Testis (tissue), 2 donors: ENCODE measurements at regions not wholly inside any gene's neighbourhood (a gene's known extent, or its start where the extent isn't known, plus 50 kb on each side); places are given as distances from the start of the nearest gene placed in this dataset.

Source experiments
- DNase-seq: peaks from one replicate; pipeline ENCODE4 v3.0.0-alpha.2; 2019
- H3K27ac ChIP-seq, 2 donors: fragments of 200-600 bp; sonication (generic); one replicate each; pipeline ENCODE4 v1.5.1; 2019
- H3K27me3 ChIP-seq: fragments of 200-600 bp; sonication (generic); one replicate; pipeline ENCODE4 v1.5.1; 2019
- H3K36me3 ChIP-seq: fragments of 200-600 bp; sonication (generic); one replicate; pipeline ENCODE4 v1.5.1; 2017; ENCODE audit warnings: low read depth; ENCODE audit errors: missing control alignments
- H3K4me1 ChIP-seq: fragments of 200-600 bp; sonication (generic); one replicate; pipeline ENCODE4 v1.5.1; 2019
- H3K4me3 ChIP-seq, 2 donors: fragments of 200-600 bp; sonication (generic); one replicate each; pipeline ENCODE4 v1.5.1; 2017 to 2019
- H3K9me3 ChIP-seq: fragments of 200-600 bp; sonication (generic); one replicate; pipeline ENCODE4 v1.5.1; 2017
- CTCF ChIP-seq, 3 experiments: fragments of 450-650 bp in 2 of 3; fragments of 200-600 bp in 1 of 3; sonication (generic) in 1 of 3; IDR thresholded peaks; one replicate each; pipeline ENCODE4 v1.5.1; 2016 to 2019; ENCODE audit warnings: antibody characterized with exemption in 3 of 3, mild to moderate bottlenecking in 2 of 3, moderate library complexity in 1 of 3
- POLR2A ChIP-seq: fragments of 450-650 bp; IDR thresholded peaks from one replicate; pipeline ENCODE4 v1.6.1; 2017; ENCODE audit warnings: antibody characterized with exemption, mild to moderate bottlenecking, moderate library complexity
- WGBS, 2 donors: methylation state at CpG; one replicate each; pipeline ENCODE4 v1.1.5; 2018; 5-methylcytosine and 5-hydroxymethylcytosine counted together
- intact Hi-C: fragments of 100-400 bp; cut with DNase I; formaldehyde crosslinking; loops from one replicate; pipeline ENCODE4 v1.15.1; 2023; ENCODE audit warnings: low total_unique reads

- intact Hi-C loops = no loop called here
- Histone ChIP-seq H3K27ac (no peak overlapping the region), H3K27me3 (no peaks in the 10 kb centered on the region), H3K4me3 (no peak overlapping the region), H3K36me3 (no peaks in the 10 kb centered on the region), H3K9me3 (no peaks in the 10 kb centered on the region), H3K4me1 (no peaks in the 10 kb centered on the region)
- 77 to 95% methylated on average over 1 of the region's 1 CpG for WGBS, 2 donors
- TF ChIP-seq POLR2A (no peak), CTCF (IDR thresholded peaks at IDR 0.05) (no peak)
- DNase-seq = no peak
These were observed 1074.8 kb upstream of the CDH2 start for GRCh38 chr18:29251681-29252080.

DNA sequence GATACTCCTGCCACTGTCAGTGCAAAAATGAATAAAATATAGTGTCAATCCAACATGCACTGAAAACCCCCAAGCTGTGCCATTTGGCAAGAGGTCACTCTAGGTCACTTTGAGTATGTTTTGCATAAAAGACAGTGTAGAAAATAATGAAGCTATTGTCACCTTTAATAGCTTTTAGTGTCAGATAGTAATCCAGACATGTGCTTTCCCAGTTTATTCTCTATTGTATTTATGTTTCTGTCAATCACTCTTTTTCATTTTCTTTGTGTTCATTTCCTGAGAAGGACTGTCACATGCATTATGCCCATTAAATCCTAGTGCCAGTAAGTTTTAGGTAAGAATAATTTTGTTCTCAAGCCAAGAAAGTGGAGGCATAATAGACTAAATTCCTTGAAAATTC is 1073.9 kb upstream of the CDH2 start:
- H3K9me3 ChIP-seq = no peaks in the 10 kb centered on the region
- intact Hi-C loops = no loop called here
- H3K4me3 ChIP-seq = no peak overlapping the region
- no peaks in the 10 kb centered on the region for H3K4me1 ChIP-seq
- H3K36me3 ChIP-seq = no peaks in the 10 kb centered on the region
- no peak overlapping the region for H3K27ac ChIP-seq
- TF ChIP-seq CTCF (IDR thresholded peaks at IDR 0.05) = no peak
- TF ChIP-seq POLR2A = no peak
- H3K27me3 ChIP-seq = no peaks in the 10 kb centered on the region
- no peak for DNase-seq

DNA sequence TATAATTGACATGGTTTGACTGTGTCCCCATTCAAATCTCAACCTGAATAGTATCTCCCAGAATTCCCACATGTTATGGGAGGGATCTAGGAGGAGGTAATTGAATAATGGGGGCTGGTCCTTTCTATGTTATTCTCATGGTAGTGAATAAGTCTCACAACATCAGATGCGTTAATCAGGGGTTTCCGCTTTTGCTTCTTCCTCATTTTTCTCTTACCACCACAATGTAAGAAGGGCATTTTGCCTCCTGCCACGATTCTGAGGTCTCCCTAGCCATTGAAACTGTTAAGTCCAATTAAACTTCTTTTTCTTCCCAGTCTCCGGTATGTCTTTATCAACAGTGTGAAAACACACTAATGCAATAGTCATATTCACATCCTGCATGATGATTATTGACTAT is 1073.3 kb upstream of the CDH2 start:
- 85 to 87% methylated on average over 4 of the region's 4 CpGs for WGBS, 2 donors
- no peak overlapping the region for H3K27ac ChIP-seq
- no peaks in the 10 kb centered on the region for H3K36me3 ChIP-seq
- intact Hi-C loops = no loop called here
- no peaks in the 10 kb centered on the region for H3K9me3 ChIP-seq
- no peak overlapping the region for H3K4me3 ChIP-seq
- H3K4me1 ChIP-seq = no peaks in the 10 kb centered on the region
- H3K27me3 ChIP-seq = no peaks in the 10 kb centered on the region
- TF ChIP-seq CTCF (IDR thresholded peaks at IDR 0.05) = no peak
- no peak for TF ChIP-seq POLR2A
- no peak for DNase-seq

GRCh38 chr18:29248805-29249204 is 1071.9 kb upstream of the CDH2 start:
- Histone ChIP-seq H3K27ac (no peak overlapping the region), H3K4me3 (no peak overlapping the region), H3K36me3 (no peaks in the 10 kb centered on the region), H3K27me3 (no peaks in the 10 kb centered on the region), H3K4me1 (no peaks in the 10 kb centered on the region), H3K9me3 (no peaks in the 10 kb centered on the region)
- intact Hi-C loops = no loop called here
- WGBS, 2 donors = 89 to 93% methylated on average over 2 of the region's 2 CpGs
- no peak for TF ChIP-seq POLR2A
- no peak for TF ChIP-seq CTCF (IDR thresholded peaks at IDR 0.05)
- no peak for DNase-seq

- no peak overlapping the region for H3K27ac ChIP-seq
- no peaks in the 10 kb centered on the region for H3K27me3 ChIP-seq
- H3K4me3 ChIP-seq = no peak overlapping the region
- H3K36me3 ChIP-seq = no peaks in the 10 kb centered on the region
- no peaks in the 10 kb centered on the region for H3K9me3 ChIP-seq
- DNase-seq = no peak
- no peak for TF ChIP-seq POLR2A
- no peak for TF ChIP-seq CTCF (IDR thresholded peaks at IDR 0.05)
- 86 to 89% methylated on average over 3 of the region's 3 CpGs for WGBS, 2 donors
- intact Hi-C loops = no loop called here
- H3K4me1 ChIP-seq = no peaks in the 10 kb centered on the region
These were observed 1064.3 kb upstream of the CDH2 start for GRCh38 chr18:29241199-29241598.
